WTC11 (cell line): ENCODE measurements at regions not wholly inside any gene's neighbourhood (a gene's known extent, or its start where the extent isn't known, plus 50 kb on each side); places are given as distances from the start of the nearest gene placed in this dataset.

Experiments used
- NR2C2 ChIP-seq: sonication (generic); formaldehyde crosslinking; IDR thresholded peaks from 2 replicates; pipeline ENCODE4 v1.8.0; 2022; ENCODE audit warnings: mild to moderate bottlenecking, missing genetic modification reagents
- TCF7 ChIP-seq: sonication (generic); formaldehyde crosslinking; IDR thresholded peaks from 2 replicates; pipeline ENCODE4 v1.8.0; 2022; ENCODE audit warnings: mild to moderate bottlenecking, low read depth, missing genetic modification reagents, moderate library complexity
- TF ChIP-seq, protein P1 (sequence below): sonication (generic); formaldehyde crosslinking; IDR thresholded peaks from 2 replicates; pipeline ENCODE4 v1.8.0; 2022; ENCODE audit warnings: mild to moderate bottlenecking, missing genetic modification reagents

DNA sequence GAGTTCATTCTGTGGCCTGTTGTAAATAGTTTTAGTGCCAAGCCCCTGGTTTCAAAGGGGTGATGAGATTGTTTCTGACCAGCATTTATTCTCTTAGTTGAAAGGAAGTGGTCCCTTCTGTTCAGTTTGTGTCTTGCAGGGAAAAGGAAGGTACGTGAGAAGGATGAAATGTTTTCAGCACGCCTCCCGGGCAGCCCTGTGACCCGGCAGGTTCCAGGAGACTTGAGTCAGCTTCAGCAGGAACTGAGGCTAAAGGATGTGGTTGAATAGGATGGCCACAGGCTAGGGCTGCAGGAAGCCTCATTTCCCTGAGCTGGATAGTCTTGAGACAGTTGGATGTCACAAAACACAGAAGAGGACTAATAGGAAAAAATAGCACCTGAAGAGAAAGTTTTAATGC, 132.4 kb upstream of the SYNDIG1 start:
- TF ChIP-seq NR2C2 (CRISPR knock-in tag) = no peak
- TF ChIP-seq TCF7 (CRISPR knock-in tag) = no peak
- TF ChIP-seq, protein P1, sequence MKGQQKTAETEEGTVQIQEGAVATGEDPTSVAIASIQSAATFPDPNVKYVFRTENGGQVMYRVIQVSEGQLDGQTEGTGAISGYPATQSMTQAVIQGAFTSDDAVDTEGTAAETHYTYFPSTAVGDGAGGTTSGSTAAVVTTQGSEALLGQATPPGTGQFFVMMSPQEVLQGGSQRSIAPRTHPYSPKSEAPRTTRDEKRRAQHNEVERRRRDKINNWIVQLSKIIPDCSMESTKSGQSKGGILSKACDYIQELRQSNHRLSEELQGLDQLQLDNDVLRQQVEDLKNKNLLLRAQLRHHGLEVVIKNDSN (CRISPR knock-in tag) = no peak
